OCI-LY7 (cell line): ENCODE measurements at regions not wholly inside any gene's neighbourhood (a gene's known extent, or its start where the extent isn't known, plus 50 kb on each side); places are given as distances from the start of the nearest gene placed in this dataset.

Experiments
- BruUV-seq: library from RNA; stranded (reverse); fragments of 400-500 nt; replicated peaks from 2 replicates; lab custom pipeline; 2021; lab: Mats Ljungman, UMichigan
- CTCF ChIA-PET: fragments of 300-600 bp; sonication (Branson Sonifier 250); formaldehyde crosslinking; loops from one replicate; lab custom pipeline; 2022; ENCODE audit warnings: antibody characterized with exemption; ENCODE audit not compliant: unreplicated experiment; lab: Charles Lee
- POLR2A ChIA-PET: fragments of 300-600 bp; sonication (Branson Sonifier 250); formaldehyde crosslinking; loops from one replicate; lab custom pipeline; 2022; ENCODE audit warnings: antibody characterized with exemption; lab: Charles Lee
- DNase-seq: peaks from one replicate; pipeline ENCODE4 v3.0.0-alpha.2; 2015; ENCODE audit warnings: low spot score
- H2AFZ ChIP-seq: fragments of 200-600 bp; sonication (generic), shearing (Covaris generic); 2 replicates; pipeline ENCODE4 v1.6.1; 2014; ENCODE audit warnings: mild to moderate bottlenecking, antibody characterized with exemption, low read length, moderate library complexity
- H3K27ac ChIP-seq: fragments of 200-600 bp; sonication (generic); 2 replicates; pipeline ENCODE4 v1.5.1; 2014; ENCODE audit warnings: mixed run types, low read depth, mild to moderate bottlenecking, moderate library complexity, low read length, inconsistent platforms; ENCODE audit not compliant: poor library complexity, severe bottlenecking
- H3K36me3 ChIP-seq: fragments of 200-600 bp; sonication (generic); 2 replicates; pipeline ENCODE4 v1.6.1; 2014; ENCODE audit warnings: mild to moderate bottlenecking, antibody characterized with exemption, low read length, moderate library complexity, mixed read lengths; ENCODE audit not compliant: insufficient read depth
- H3K4me1 ChIP-seq: fragments of 200-600 bp; sonication (generic); 2 replicates; pipeline ENCODE4 v1.5.1; 2014; ENCODE audit warnings: mild to moderate bottlenecking, low read length; ENCODE audit not compliant: insufficient read depth, poor library complexity, severe bottlenecking
- H3K4me2 ChIP-seq: fragments of 200-600 bp; sonication (generic); 2 replicates; pipeline ENCODE4 v1.6.1; 2014; ENCODE audit warnings: mild to moderate bottlenecking, low read length
- H3K4me3 ChIP-seq: fragments of 200-600 bp; sonication (generic); 2 replicates; pipeline ENCODE4 v1.5.1; 2014; ENCODE audit warnings: mild to moderate bottlenecking, low read depth, low read length; ENCODE audit not compliant: poor library complexity, severe bottlenecking
- H3K79me2 ChIP-seq: fragments of 200-600 bp; sonication (generic); 2 replicates; pipeline ENCODE4 v1.6.1; 2016; ENCODE audit warnings: low read depth, mild to moderate bottlenecking, low read length, moderate library complexity, mixed read lengths; ENCODE audit not compliant: insufficient read depth
- H3K9me2 ChIP-seq: fragments of 200-600 bp; sonication (generic); 2 replicates; pipeline ENCODE4 v1.6.1; 2016; ENCODE audit warnings: mild to moderate bottlenecking, low read length, mixed read lengths; ENCODE audit not compliant: insufficient read depth
- H3K9me3 ChIP-seq: fragments of 200-600 bp; sonication (generic); 2 replicates; pipeline ENCODE4 v1.6.1; 2014; ENCODE audit warnings: mild to moderate bottlenecking, mixed run types, low read length, mixed read lengths
- H4K20me1 ChIP-seq: fragments of 200-600 bp; sonication (generic); 2 replicates; pipeline ENCODE4 v1.6.1; 2014; ENCODE audit warnings: mild to moderate bottlenecking, antibody characterized with exemption, low read length, moderate library complexity, mixed read lengths; ENCODE audit not compliant: insufficient read depth
- EZH2phosphoT487 ChIP-seq: fragments of 200-600 bp; sonication (generic); IDR thresholded peaks from 2 replicates; pipeline ENCODE4 v1.6.1; 2018; ENCODE audit warnings: low read depth, borderline replicate concordance, mild to moderate bottlenecking, mixed run types, antibody characterized with exemption, low read length, moderate library complexity, mixed read lengths
- intact Hi-C: fragments of 100-400 bp; cut with micrococcal nuclease; formaldehyde crosslinking; loops from one replicate; pipeline ENCODE4 v1.10.0; 2022; ENCODE audit not compliant: unreplicated experiment
- TF ChIP-seq, protein P1 (sequence below): fragments of 200-600 bp; sonication (generic); conservative IDR thresholded peaks from 2 replicates; pipeline ENCODE4 v1.5.1; 2014; ENCODE audit warnings: mild to moderate bottlenecking, antibody characterized with exemption, low read length, moderate library complexity, mixed read lengths

DNA sequence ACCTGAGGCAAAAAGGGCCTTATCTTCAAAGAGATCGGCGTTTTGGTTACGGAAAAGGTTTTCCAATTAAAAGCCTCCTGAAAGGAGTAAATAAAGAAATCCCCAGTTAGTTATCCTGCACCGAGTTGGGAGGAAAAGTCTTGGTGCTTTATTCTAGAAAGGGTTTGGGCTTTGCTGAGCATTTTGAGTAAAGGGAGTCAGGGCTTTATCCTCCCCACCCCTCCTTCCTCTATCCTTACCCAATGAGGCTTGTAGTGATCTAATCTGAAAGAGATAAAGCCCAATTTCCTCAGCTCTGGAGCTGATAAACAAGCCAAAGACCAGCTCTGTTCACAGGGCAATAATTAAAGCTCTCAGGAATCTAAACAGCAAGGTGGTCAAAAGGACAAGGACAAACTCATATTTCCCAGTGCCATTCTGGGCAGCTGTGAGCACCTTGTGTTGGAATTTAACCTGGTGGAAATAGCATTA is 188.9 kb upstream of the TSC22D1 start:
- no TSS peak for BruUV-seq
- intact Hi-C loops: no loop called here
- Histone ChIP-seq H3K9me2 (no peaks in the 10 kb centered on the region), H3K4me1 (no peaks in the 10 kb centered on the region), H4K20me1 (no peaks in the 10 kb centered on the region), H3K27ac (no peak overlapping the region), H3K9me3 (no peaks in the 10 kb centered on the region), H3K4me3 (no peak overlapping the region), H2AFZ (no peak overlapping the region), H3K4me2 (no peak overlapping the region), H3K36me3 (no peaks in the 10 kb centered on the region), H3K79me2 (no peaks in the 10 kb centered on the region)
- no peak for DNase-seq
- no peak for TF ChIP-seq EZH2phosphoT487
- TF ChIP-seq, protein P1, sequence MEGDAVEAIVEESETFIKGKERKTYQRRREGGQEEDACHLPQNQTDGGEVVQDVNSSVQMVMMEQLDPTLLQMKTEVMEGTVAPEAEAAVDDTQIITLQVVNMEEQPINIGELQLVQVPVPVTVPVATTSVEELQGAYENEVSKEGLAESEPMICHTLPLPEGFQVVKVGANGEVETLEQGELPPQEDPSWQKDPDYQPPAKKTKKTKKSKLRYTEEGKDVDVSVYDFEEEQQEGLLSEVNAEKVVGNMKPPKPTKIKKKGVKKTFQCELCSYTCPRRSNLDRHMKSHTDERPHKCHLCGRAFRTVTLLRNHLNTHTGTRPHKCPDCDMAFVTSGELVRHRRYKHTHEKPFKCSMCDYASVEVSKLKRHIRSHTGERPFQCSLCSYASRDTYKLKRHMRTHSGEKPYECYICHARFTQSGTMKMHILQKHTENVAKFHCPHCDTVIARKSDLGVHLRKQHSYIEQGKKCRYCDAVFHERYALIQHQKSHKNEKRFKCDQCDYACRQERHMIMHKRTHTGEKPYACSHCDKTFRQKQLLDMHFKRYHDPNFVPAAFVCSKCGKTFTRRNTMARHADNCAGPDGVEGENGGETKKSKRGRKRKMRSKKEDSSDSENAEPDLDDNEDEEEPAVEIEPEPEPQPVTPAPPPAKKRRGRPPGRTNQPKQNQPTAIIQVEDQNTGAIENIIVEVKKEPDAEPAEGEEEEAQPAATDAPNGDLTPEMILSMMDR: no peak
- CTCF ChIA-PET: no interaction called here
- POLR2A ChIA-PET: interaction anchor here (0.6 to 0.7 kb wide), 2 partner anchors 13 to 256 kb away, joined by 3 read pairs; no protein-coding TSS in a partner anchor

DNA sequence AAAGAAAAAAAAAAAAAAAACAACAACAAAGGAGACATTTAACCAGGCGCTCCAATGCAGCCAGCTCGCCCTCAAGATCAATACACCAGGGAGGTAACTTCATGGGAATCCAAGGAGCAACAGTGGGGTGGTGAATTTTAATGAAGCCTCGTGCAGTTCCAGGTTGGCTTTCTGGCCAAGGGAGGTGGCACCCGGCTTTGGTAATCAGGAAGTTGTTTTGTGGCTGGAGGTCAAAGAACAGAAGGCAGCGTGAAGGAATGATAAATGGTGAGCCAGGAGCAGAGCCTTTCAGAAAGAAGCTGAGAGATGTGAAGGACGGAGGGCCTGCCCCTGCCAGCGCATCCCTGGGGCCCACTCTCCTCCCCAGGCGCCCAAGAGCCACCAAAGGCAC is 188.2 kb upstream of the TSC22D1 start:
- H3K4me1 ChIP-seq: no peaks in the 10 kb centered on the region
- no peaks in the 10 kb centered on the region for H3K9me3 ChIP-seq
- POLR2A ChIA-PET: interaction anchor here (0.7 kb wide), 2 partner anchors 37 to 922 kb away, joined by 3 read pairs; no protein-coding TSS in a partner anchor
- H3K36me3 ChIP-seq: no peaks in the 10 kb centered on the region
- H3K9me2 ChIP-seq: no peaks in the 10 kb centered on the region
- CTCF ChIA-PET: no interaction called here
- no peak for DNase-seq
- H3K27ac ChIP-seq: no peak overlapping the region
- no peak overlapping the region for H2AFZ ChIP-seq
- no TSS peak for BruUV-seq
- H3K79me2 ChIP-seq: no peaks in the 10 kb centered on the region
- TF ChIP-seq EZH2phosphoT487: no peak
- no peaks in the 10 kb centered on the region for H4K20me1 ChIP-seq
- H3K4me3 ChIP-seq: no peak overlapping the region
- intact Hi-C loops: no loop called here
- no peak overlapping the region for H3K4me2 ChIP-seq

DNA sequence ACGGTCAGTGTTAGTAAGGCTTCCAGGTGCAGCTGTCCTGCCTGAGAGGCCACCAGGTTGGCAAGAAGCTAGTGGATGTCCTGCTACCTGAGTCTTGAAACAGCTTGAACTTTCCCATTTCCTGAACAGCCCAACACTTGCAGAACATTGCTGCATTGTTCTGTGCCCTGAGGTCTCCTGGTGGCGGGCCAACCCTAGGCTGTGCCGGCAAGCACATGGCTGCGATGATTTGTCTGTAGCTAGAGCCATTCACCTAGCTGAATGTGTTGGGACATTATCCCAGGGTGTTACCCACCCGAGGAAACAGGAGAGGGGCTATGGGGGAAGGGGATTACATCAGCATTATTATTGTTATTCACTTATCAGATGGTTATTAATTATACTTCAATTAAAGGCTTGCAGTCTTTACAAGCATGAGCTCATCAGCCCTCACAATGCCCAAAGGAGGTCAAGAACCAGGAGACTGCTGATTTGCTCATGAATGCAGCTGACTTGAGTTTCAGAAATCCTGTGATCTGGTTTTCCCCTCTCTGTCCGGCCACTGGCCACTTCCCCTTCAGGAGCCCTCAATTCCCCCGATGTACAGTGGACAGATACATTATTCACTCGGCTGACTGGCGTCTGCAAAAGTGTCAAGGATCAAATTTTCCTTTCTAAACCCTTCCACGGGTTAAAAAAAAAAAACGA is 187.6 kb upstream of the TSC22D1 start:
- TF ChIP-seq, protein P1: no peak
- TF ChIP-seq EZH2phosphoT487: no peak
- Histone ChIP-seq H3K9me3 (no peaks in the 10 kb centered on the region), H2AFZ (no peak overlapping the region), H3K27ac (no peak overlapping the region), H3K36me3 (no peaks in the 10 kb centered on the region), H4K20me1 (no peaks in the 10 kb centered on the region), H3K4me2 (no peak overlapping the region), H3K9me2 (no peaks in the 10 kb centered on the region), H3K4me3 (no peak overlapping the region), H3K79me2 (no peaks in the 10 kb centered on the region), H3K4me1 (no peaks in the 10 kb centered on the region)
- intact Hi-C loops: no loop called here
- CTCF ChIA-PET: no interaction called here
- no TSS peak for BruUV-seq
- POLR2A ChIA-PET: interaction anchor here (0.7 kb wide), 2 partner anchors 38 to 923 kb away, joined by 3 read pairs; no protein-coding TSS in a partner anchor
- no peak for DNase-seq
